C4-2B (cell line): ENCODE measurements at regions not wholly inside any gene's neighbourhood (a gene's known extent, or its start where the extent isn't known, plus 50 kb on each side); places are given as distances from the start of the nearest gene placed in this dataset.
"Not testable (repeated sequence)": the region's sequence is repeated elsewhere in the genome, so short reads cannot be mapped to it uniquely, and the experiment has no call there.

Source experiments
- CTCF ChIP-seq: fragments of 450-650 bp; conservative IDR thresholded peaks from 2 replicates; pipeline ENCODE4 v1.5.1; 2017; ENCODE audit warnings: mild to moderate bottlenecking
- ZFX ChIP-seq: fragments of 450-650 bp; IDR thresholded peaks from 2 replicates; pipeline ENCODE4 v1.6.1; 2017

DNA sequence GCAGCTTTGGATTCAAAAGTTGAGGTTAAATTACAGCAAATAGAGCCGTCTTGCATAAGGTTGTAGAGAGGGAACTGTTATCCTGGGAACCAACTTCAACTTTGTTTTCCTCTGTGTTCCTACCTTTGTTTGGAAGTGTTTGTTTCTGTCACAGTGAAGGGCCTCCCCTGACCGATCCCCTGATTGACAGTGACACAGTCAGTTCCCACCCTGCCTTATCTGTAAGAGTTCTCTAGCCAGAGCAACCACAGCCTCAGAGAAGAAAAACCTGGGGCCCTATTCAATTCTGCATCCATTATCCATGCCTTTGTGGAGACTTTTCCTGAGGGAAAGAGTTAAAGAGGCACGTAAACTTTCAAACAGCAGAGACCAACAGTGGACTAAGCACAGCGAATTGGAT is 90.1 kb downstream of the CRYBB2 start:
- not testable (repeated sequence) for TF ChIP-seq CTCF, ZFX
